Lower leg skin (tissue), 3 donors: ENCODE measurements at regions not wholly inside any gene's neighbourhood (a gene's known extent, or its start where the extent isn't known, plus 50 kb on each side); places are given as distances from the start of the nearest gene placed in this dataset.

Source experiments
- CTCF ChIP-seq, 3 donors: fragments of 450-650 bp; IDR thresholded peaks; one replicate each; pipeline ENCODE4 v1.5.1; 2016; ENCODE audit warnings: antibody characterized with exemption in 3 of 3, mild to moderate bottlenecking in 3 of 3, moderate library complexity in 2 of 3
- POLR2A ChIP-seq, 2 donors: fragments of 450-650 bp; IDR thresholded peaks; one replicate each; pipeline ENCODE4 v1.6.1; 2016 to 2017; ENCODE audit warnings: antibody characterized with exemption in 2 of 2, mild to moderate bottlenecking in 1 of 2, moderate library complexity in 1 of 2

- TF ChIP-seq CTCF (IDR thresholded peaks at IDR 0.05) (no peak), POLR2A (IDR thresholded peaks at IDR 0.05) (no peak)
Measured at GRCh38 chr13:86403181-86403580, 604.0 kb upstream of the SLITRK6 start.
